Upper lobe of left lung (tissue), 4 donors: ENCODE measurements at regions not wholly inside any gene's neighbourhood (a gene's known extent, or its start where the extent isn't known, plus 50 kb on each side); places are given as distances from the start of the nearest gene placed in this dataset.

Experiments used
- CTCF ChIP-seq, 6 experiments: fragments of 450-650 bp in 4 of 6; fragments of 200-600 bp in 2 of 6; sonication (generic) in 2 of 6; IDR thresholded peaks; one replicate each; pipeline ENCODE4 v1.5.1; 2016 to 2019; ENCODE audit warnings: antibody characterized with exemption in 6 of 6
- POLR2AphosphoS5 ChIP-seq, 2 donors: sonication (generic); formaldehyde crosslinking; IDR thresholded peaks; one replicate each; pipeline ENCODE4 v1.5.1; 2017; ENCODE audit warnings: antibody characterized with exemption in 2 of 2

- no peak for TF ChIP-seq CTCF (IDR thresholded peaks at IDR 0.05)
- no peak for TF ChIP-seq POLR2AphosphoS5 (IDR thresholded peaks at IDR 0.05)
Measured at GRCh38 chr3:102629943-102630342, 195.1 kb downstream of the ZPLD1 start.
